ENCODE measurements at regions not wholly inside any gene's neighbourhood (a gene's known extent, or its start where the extent isn't known, plus 50 kb on each side); places are given as distances from the start of the nearest gene placed in this dataset.

- TF ChIP-seq TCF12 (IDR thresholded peaks at IDR 0.05; ENCODE audit: low read depth, low read length) (no peak), CTCF (IDR thresholded peaks at IDR 0.05 in 2 of 3, conservative IDR thresholded peaks at IDR 0.05 in 1 of 3; ENCODE audit: control insufficient read depth in 2 of 3, extremely low read depth in 1 of 3, insufficient read depth in 1 of 3, low read depth in 3 of 3, low read length in 3 of 3) (no peak), SRF (IDR thresholded peaks at IDR 0.05; ENCODE audit: low read depth in 2 of 2, low read length in 2 of 2) (no peak), ZNF274 (IDR thresholded peaks at IDR 0.05; ENCODE audit: insufficient read depth, insufficient read length) (no peak), RCOR1 (conservative IDR thresholded peaks at IDR 0.05; ENCODE audit: low read depth, low read length) (no peak), ATF2 (IDR thresholded peaks at IDR 0.05; ENCODE audit: low read length) (no peak), POLR2A (IDR thresholded peaks at IDR 0.05; ENCODE audit: low read depth, low read length) (no peak), MYB (IDR thresholded peaks at IDR 0.05; ENCODE audit: borderline replicate concordance, low read depth, low read length) (no peak), EP300 (IDR thresholded peaks at IDR 0.05; ENCODE audit: borderline replicate concordance in 1 of 2, control insufficient read depth in 1 of 2, low read depth in 2 of 2, low read length in 2 of 2) (no peak), IKZF2 (IDR thresholded peaks at IDR 0.05) (no peak), RFX5 (IDR thresholded peaks at IDR 0.05; ENCODE audit: low read depth, low read length) (no peak), EZH2 (IDR thresholded peaks at IDR 0.05; ENCODE audit: borderline replicate concordance, control insufficient read depth, low read depth, low read length) (no peak), NR2C2 (IDR thresholded peaks at IDR 0.05; ENCODE audit: borderline replicate concordance, control insufficient read depth, insufficient read length, low read depth) (no peak), SP1 (IDR thresholded peaks at IDR 0.05; ENCODE audit: low read depth, low read length) (no peak)
Measured at GRCh38 chr12:105436636-105437035, 106.1 kb downstream of the C12orf75 start.
